Hepatocyte (in vitro differentiated cells): ENCODE measurements at regions not wholly inside any gene's neighbourhood (a gene's known extent, or its start where the extent isn't known, plus 50 kb on each side); places are given as distances from the start of the nearest gene placed in this dataset.

Experiments used
- CTCF ChIP-seq: fragments of 200-600 bp; sonication (generic); IDR thresholded peaks from 2 replicates; pipeline ENCODE4 v1.5.1; 2016; ENCODE audit warnings: antibody characterized with exemption, mild to moderate bottlenecking; ENCODE audit not compliant: poor library complexity
- EZH2 ChIP-seq: fragments of 200-600 bp; sonication (generic); IDR thresholded peaks from 2 replicates; pipeline ENCODE4 v1.6.1; 2016; ENCODE audit warnings: antibody characterized with exemption, mild to moderate bottlenecking, borderline replicate concordance

GRCh38 chr14:39592116-39592789 lies 160.0 kb upstream of the FBXO33 start:
- TF ChIP-seq CTCF (no peak), EZH2 (no peak)
